HG02943 (cell line): ENCODE measurements at regions not wholly inside any gene's neighbourhood (a gene's known extent, or its start where the extent isn't known, plus 50 kb on each side); places are given as distances from the start of the nearest gene placed in this dataset.

Experiments used
- ATAC-seq: cut with Tn5 transposase; IDR thresholded peaks from one replicate; pipeline ENCODE4 v1.9.1; 2021; ENCODE audit warnings: mild to moderate bottlenecking, low read depth, moderate library complexity; ENCODE audit not compliant: unreplicated experiment

GRCh38 chr7:11895337-11895736, 63.3 kb upstream of the THSD7A start:
- no peak for ATAC-seq

GRCh38 chr7:11896663-11897062, 64.7 kb upstream of the THSD7A start:
- no peak for ATAC-seq

GRCh38 chr7:11899247-11899646, 67.2 kb upstream of the THSD7A start:
- ATAC-seq: no peak

- no peak for ATAC-seq
These were observed 78.3 kb upstream of the THSD7A start for GRCh38 chr7:11910253-11910652.

GRCh38 chr7:11911900-11912299, 79.9 kb upstream of the THSD7A start:
- ATAC-seq: no peak

GRCh38 chr7:11914645-11915044, 82.6 kb upstream of the THSD7A start:
- no peak for ATAC-seq

- no peak for ATAC-seq
These were observed 91.5 kb upstream of the THSD7A start for GRCh38 chr7:11923376-11923930.

- ATAC-seq: no peak
These were observed 99.3 kb upstream of the THSD7A start for GRCh38 chr7:11931307-11931706.

GRCh38 chr7:11934796-11935195, 102.8 kb upstream of the THSD7A start:
- ATAC-seq: no peak

GRCh38 chr7:11935905-11936304, 103.9 kb upstream of the THSD7A start:
- no peak for ATAC-seq

- ATAC-seq: no peak
These were observed 114.8 kb upstream of the THSD7A start for GRCh38 chr7:11946794-11947193.

GRCh38 chr7:11950281-11950680, 118.3 kb upstream of the THSD7A start:
- no peak for ATAC-seq

GRCh38 chr7:11950942-11951341, 118.9 kb upstream of the THSD7A start:
- no peak for ATAC-seq

- no peak for ATAC-seq
These were observed 119.9 kb upstream of the THSD7A start for GRCh38 chr7:11951909-11952308.

GRCh38 chr7:11952972-11953371, 121.0 kb upstream of the THSD7A start:
- ATAC-seq: no peak

GRCh38 chr7:11956991-11957390, 125.0 kb upstream of the THSD7A start:
- no peak for ATAC-seq

- ATAC-seq: no peak
These were observed 126.0 kb upstream of the THSD7A start for GRCh38 chr7:11957956-11958355.

- ATAC-seq: no peak
These were observed 127.1 kb upstream of the THSD7A start for GRCh38 chr7:11959121-11959520.

- ATAC-seq: no peak
These were observed 128.6 kb upstream of the THSD7A start for GRCh38 chr7:11960621-11961020.

GRCh38 chr7:11969643-11970042, 137.6 kb upstream of the THSD7A start:
- no peak for ATAC-seq

GRCh38 chr7:11970132-11970531, 138.1 kb upstream of the THSD7A start:
- ATAC-seq: no peak

GRCh38 chr7:11985376-11985775, 153.4 kb upstream of the THSD7A start:
- ATAC-seq: no peak

- no peak for ATAC-seq
These were observed 154.0 kb upstream of the THSD7A start for GRCh38 chr7:11985971-11986370.
